Right atrium auricular region (tissue), 2 donors: ENCODE measurements at regions not wholly inside any gene's neighbourhood (a gene's known extent, or its start where the extent isn't known, plus 50 kb on each side); places are given as distances from the start of the nearest gene placed in this dataset.

Experiments
- DNase-seq: peaks from one replicate; pipeline ENCODE4 v3.0.0-alpha.2; 2019; ENCODE audit warnings: low spot score
- H3K27ac ChIP-seq, 2 donors: fragments of 200-600 bp; sonication (generic); 1 replicate in 1 of 2; 2 replicates in 1 of 2; pipeline ENCODE4 v1.5.1; 2016 to 2019
- H3K27me3 ChIP-seq, 2 donors: fragments of 200-600 bp; sonication (generic); one replicate each; pipeline versions ENCODE4 v1.5.1 to v1.6.0; 2017 to 2019
- H3K36me3 ChIP-seq: fragments of 200-600 bp; sonication (generic); one replicate; pipeline ENCODE4 v1.5.1; 2016
- H3K4me1 ChIP-seq, 2 donors: fragments of 200-600 bp; sonication (generic); one replicate each; pipeline versions ENCODE4 v1.5.1 to v1.6.0; 2017 to 2019
- H3K4me3 ChIP-seq, 2 donors: fragments of 200-600 bp; sonication (generic); 1 replicate in 1 of 2; 2 replicates in 1 of 2; pipeline ENCODE4 v1.5.1; 2017 to 2019; ENCODE audit warnings: mild to moderate bottlenecking in 1 of 2, moderate library complexity in 1 of 2
- H3K9me3 ChIP-seq, 2 donors: fragments of 200-600 bp; sonication (generic); one replicate each; pipeline ENCODE4 v1.5.1; 2019
- CTCF ChIP-seq, 2 donors: fragments of 200-600 bp; sonication (generic); IDR thresholded peaks; one replicate each; pipeline ENCODE4 v1.5.1; 2019; ENCODE audit warnings: antibody characterized with exemption in 2 of 2

- no peak overlapping the region for H3K4me3 ChIP-seq
- DNase-seq, result no peak
- no peak for TF ChIP-seq CTCF (IDR thresholded peaks at IDR 0.05)
Observed at GRCh38 chr6:168209420-168209819, 110.2 kb downstream of the DACT2 start.

GRCh38 chr6:168208854-168209253 is 110.7 kb downstream of the DACT2 start:
- Histone ChIP-seq H3K9me3 (no peaks in the 10 kb centered on the region), H3K27me3 (no peaks in the 10 kb centered on the region), H3K27ac (no peak overlapping the region), H3K4me3 (no peak overlapping the region), H3K4me1 (no peaks in the 10 kb centered on the region), H3K36me3 (no peaks in the 10 kb centered on the region)
- TF ChIP-seq CTCF (IDR thresholded peaks at IDR 0.05), result no peak
- DNase-seq, result no peak

More at GRCh38 chr6:168209420-168209819, 110.2 kb downstream of the DACT2 start:
- Histone ChIP-seq H3K27ac (no peak overlapping the region), H3K36me3 (no peaks in the 10 kb centered on the region), H3K9me3 (no peaks in the 10 kb centered on the region), H3K27me3 (no peaks in the 10 kb centered on the region), H3K4me1 (no peaks in the 10 kb centered on the region)

DNA sequence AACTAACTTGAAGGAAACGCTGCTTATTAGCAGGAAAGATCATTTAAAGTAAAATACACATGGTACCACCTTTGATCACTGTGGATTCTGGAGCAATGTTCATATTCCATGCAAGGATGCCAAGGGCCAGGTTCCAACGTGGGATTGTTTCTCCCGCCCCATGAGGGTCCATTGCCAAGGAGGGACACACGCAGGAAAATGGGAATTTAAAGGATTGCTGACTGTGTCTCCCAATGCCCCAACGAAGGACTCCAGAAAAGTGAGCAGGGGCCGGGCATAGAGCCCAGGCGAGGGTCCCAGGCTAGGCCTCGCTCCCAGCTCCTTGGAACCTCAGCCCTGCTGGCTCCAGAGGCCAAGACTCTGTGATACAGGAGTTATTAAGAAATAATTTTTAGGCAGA is 111.2 kb downstream of the DACT2 start:
- no peak for DNase-seq
- H3K27ac ChIP-seq, result no peak overlapping the region
- no peaks in the 10 kb centered on the region for H3K27me3 ChIP-seq
- TF ChIP-seq CTCF (IDR thresholded peaks at IDR 0.05), result no peak
- no peaks in the 10 kb centered on the region for H3K9me3 ChIP-seq
- no peaks in the 10 kb centered on the region for H3K4me1 ChIP-seq
- H3K36me3 ChIP-seq, result no peaks in the 10 kb centered on the region
- H3K4me3 ChIP-seq, result no peak overlapping the region

- Histone ChIP-seq H3K36me3 (no peaks in the 10 kb centered on the region), H3K27ac (no peak overlapping the region), H3K4me3 (no peak overlapping the region), H3K4me1 (no peaks in the 10 kb centered on the region), H3K9me3 (no peaks in the 10 kb centered on the region), H3K27me3 (no peaks in the 10 kb centered on the region)
- DNase-seq, result no peak
- no peak for TF ChIP-seq CTCF (IDR thresholded peaks at IDR 0.05)
Observed at GRCh38 chr6:168207421-168208175, 112.0 kb downstream of the DACT2 start.

DNA sequence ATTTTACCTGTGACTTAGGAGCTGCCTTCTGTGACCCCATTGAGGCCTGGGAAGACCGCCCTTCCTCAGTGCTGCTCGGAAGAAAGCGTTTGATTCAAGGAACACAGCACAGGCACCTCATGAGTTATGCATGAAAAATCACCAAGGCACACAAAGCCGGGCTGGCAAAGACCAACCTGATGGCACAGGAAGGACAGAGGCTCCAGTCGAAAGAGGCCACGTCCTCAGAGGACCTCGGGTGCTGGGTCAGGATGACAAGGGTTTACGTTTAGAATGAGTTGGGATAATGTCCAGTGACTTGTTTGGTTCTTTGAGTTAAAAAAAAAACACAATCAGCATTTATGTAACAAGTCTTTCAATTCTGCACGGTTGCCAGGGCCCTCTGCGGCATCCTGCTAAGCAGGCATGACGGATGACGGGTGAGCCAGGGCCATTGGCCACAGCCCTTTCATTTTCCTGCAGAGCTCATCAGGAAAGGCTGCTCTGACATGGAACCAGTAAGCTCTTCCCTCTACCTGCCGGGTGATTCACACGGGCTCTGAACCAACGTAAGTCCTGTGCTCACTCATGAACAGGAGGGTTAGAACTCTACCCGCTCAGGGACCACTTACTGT is 112.8 kb downstream of the DACT2 start:
- H3K9me3 ChIP-seq, result no peaks in the 10 kb centered on the region
- H3K4me3 ChIP-seq, result no peak overlapping the region
- H3K36me3 ChIP-seq, result no peaks in the 10 kb centered on the region
- H3K27ac ChIP-seq, result no peak overlapping the region
- TF ChIP-seq CTCF (IDR thresholded peaks at IDR 0.05), result no peak
- no peaks in the 10 kb centered on the region for H3K27me3 ChIP-seq
- no peaks in the 10 kb centered on the region for H3K4me1 ChIP-seq
- no peak for DNase-seq
